ENCODE measurements at regions not wholly inside any gene's neighbourhood (a gene's known extent, or its start where the extent isn't known, plus 50 kb on each side); places are given as distances from the start of the nearest gene placed in this dataset.

GRCh38 chr4:62460329-62460728 lies 1260.2 kb downstream of the ADGRL3 start:
- H3K4me3 ChIP-seq = no peak overlapping the region
- H3K9me3 ChIP-seq = no peaks in the 10 kb centered on the region
- no peaks in the 10 kb centered on the region for H3K36me3 ChIP-seq
- no peak overlapping the region for H3K27ac ChIP-seq
- no peak for TF ChIP-seq CTCF (IDR thresholded peaks at IDR 0.05)
- no peak for TF ChIP-seq POLR2A (IDR thresholded peaks at IDR 0.05)
- no peak for DNase-seq
- no peaks in the 10 kb centered on the region for H3K4me1 ChIP-seq
- H3K27me3 ChIP-seq = no peaks in the 10 kb centered on the region

- H3K27me3 ChIP-seq = no peaks in the 10 kb centered on the region
- H3K4me3 ChIP-seq = no peak overlapping the region
- H3K27ac ChIP-seq = no peak overlapping the region
- H3K9me3 ChIP-seq = no peaks in the 10 kb centered on the region
- no peaks in the 10 kb centered on the region for H3K36me3 ChIP-seq
- TF ChIP-seq CTCF (IDR thresholded peaks at IDR 0.05) (no peak), POLR2A (IDR thresholded peaks at IDR 0.05) (no peak)
- DNase-seq = no peak
- no peaks in the 10 kb centered on the region for H3K4me1 ChIP-seq
Observed at GRCh38 chr4:62457356-62457755, 1257.2 kb downstream of the ADGRL3 start.

GRCh38 chr4:62455871-62456270 lies 1255.7 kb downstream of the ADGRL3 start:
- Histone ChIP-seq H3K9me3 (no peaks in the 10 kb centered on the region), H3K4me3 (no peak overlapping the region), H3K27ac (no peak overlapping the region), H3K36me3 (no peaks in the 10 kb centered on the region), H3K27me3 (no peaks in the 10 kb centered on the region), H3K4me1 (no peaks in the 10 kb centered on the region)
- no peak for DNase-seq
- no peak for TF ChIP-seq POLR2A (IDR thresholded peaks at IDR 0.05)
- no peak for TF ChIP-seq CTCF (IDR thresholded peaks at IDR 0.05)

GRCh38 chr4:62454535-62454934 lies 1254.4 kb downstream of the ADGRL3 start:
- Histone ChIP-seq H3K9me3 (no peaks in the 10 kb centered on the region), H3K4me1 (no peaks in the 10 kb centered on the region), H3K4me3 (no peak overlapping the region), H3K27ac (no peak overlapping the region), H3K27me3 (no peaks in the 10 kb centered on the region), H3K36me3 (no peaks in the 10 kb centered on the region)
- no peak for DNase-seq
- TF ChIP-seq CTCF (IDR thresholded peaks at IDR 0.05) (no peak), POLR2A (IDR thresholded peaks at IDR 0.05) (no peak)

- TF ChIP-seq CTCF (IDR thresholded peaks at IDR 0.05) (no peak), POLR2A (IDR thresholded peaks at IDR 0.05) (no peak)
- H3K27ac ChIP-seq = no peak overlapping the region
- H3K36me3 ChIP-seq = no peaks in the 10 kb centered on the region
- no peaks in the 10 kb centered on the region for H3K4me1 ChIP-seq
- no peaks in the 10 kb centered on the region for H3K27me3 ChIP-seq
- DNase-seq = no peak
- H3K4me3 ChIP-seq = no peak overlapping the region
- H3K9me3 ChIP-seq = no peaks in the 10 kb centered on the region
Observed at GRCh38 chr4:62450740-62451139, 1250.6 kb downstream of the ADGRL3 start.

- TF ChIP-seq POLR2A (IDR thresholded peaks at IDR 0.05) = no peak
- no peak for TF ChIP-seq CTCF (IDR thresholded peaks at IDR 0.05)
- no peaks in the 10 kb centered on the region for H3K9me3 ChIP-seq
- no peak overlapping the region for H3K27ac ChIP-seq
- DNase-seq = no peak
- H3K36me3 ChIP-seq = no peaks in the 10 kb centered on the region
- H3K27me3 ChIP-seq = no peaks in the 10 kb centered on the region
- no peak overlapping the region for H3K4me3 ChIP-seq
- H3K4me1 ChIP-seq = no peaks in the 10 kb centered on the region
Observed at GRCh38 chr4:62449538-62449937, 1249.4 kb downstream of the ADGRL3 start.

All from Peyer's patch (tissue), 4 donors.